ENCODE measurements at regions not wholly inside any gene's neighbourhood (a gene's known extent, or its start where the extent isn't known, plus 50 kb on each side); places are given as distances from the start of the nearest gene placed in this dataset.

- Histone ChIP-seq H3K36me3 (no peaks in the 10 kb centered on the region), H3K27ac (no peak overlapping the region), H3K27me3 (replicated peaks; ENCODE audit: insufficient read depth) (no peaks in the 10 kb centered on the region), H3K4me3 (no peak overlapping the region), H3K9me3 (no peaks in the 10 kb centered on the region), H3K4me1 (ENCODE audit: control insufficient read depth in 1 of 2, low read depth in 2 of 2) (no peaks in the 10 kb centered on the region)
- DNase-seq (ENCODE audit: low spot score) (no peak), ATAC-seq (ENCODE audit: insufficient number of reproducible peaks, low FRiP score, low read depth) (no peak)
- TF ChIP-seq, protein P1, sequence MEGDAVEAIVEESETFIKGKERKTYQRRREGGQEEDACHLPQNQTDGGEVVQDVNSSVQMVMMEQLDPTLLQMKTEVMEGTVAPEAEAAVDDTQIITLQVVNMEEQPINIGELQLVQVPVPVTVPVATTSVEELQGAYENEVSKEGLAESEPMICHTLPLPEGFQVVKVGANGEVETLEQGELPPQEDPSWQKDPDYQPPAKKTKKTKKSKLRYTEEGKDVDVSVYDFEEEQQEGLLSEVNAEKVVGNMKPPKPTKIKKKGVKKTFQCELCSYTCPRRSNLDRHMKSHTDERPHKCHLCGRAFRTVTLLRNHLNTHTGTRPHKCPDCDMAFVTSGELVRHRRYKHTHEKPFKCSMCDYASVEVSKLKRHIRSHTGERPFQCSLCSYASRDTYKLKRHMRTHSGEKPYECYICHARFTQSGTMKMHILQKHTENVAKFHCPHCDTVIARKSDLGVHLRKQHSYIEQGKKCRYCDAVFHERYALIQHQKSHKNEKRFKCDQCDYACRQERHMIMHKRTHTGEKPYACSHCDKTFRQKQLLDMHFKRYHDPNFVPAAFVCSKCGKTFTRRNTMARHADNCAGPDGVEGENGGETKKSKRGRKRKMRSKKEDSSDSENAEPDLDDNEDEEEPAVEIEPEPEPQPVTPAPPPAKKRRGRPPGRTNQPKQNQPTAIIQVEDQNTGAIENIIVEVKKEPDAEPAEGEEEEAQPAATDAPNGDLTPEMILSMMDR (IDR thresholded peaks at IDR 0.05): no peak
Measured at GRCh38 chr14:43894534-43894933, 612.5 kb downstream of the FSCB start.

- no peaks in the 10 kb centered on the region for H3K4me1 ChIP-seq (ENCODE audit: control insufficient read depth in 1 of 2, low read depth in 2 of 2)
- DNase-seq (ENCODE audit: low spot score) (no peak), ATAC-seq (ENCODE audit: insufficient number of reproducible peaks, low FRiP score, low read depth) (no peak)
- no peaks in the 10 kb centered on the region for H3K9me3 ChIP-seq
- H3K4me3 ChIP-seq: no peak overlapping the region
- TF ChIP-seq, protein P1 (IDR thresholded peaks at IDR 0.05): no peak
- H3K27me3 ChIP-seq (replicated peaks; ENCODE audit: insufficient read depth): no peaks in the 10 kb centered on the region
- H3K36me3 ChIP-seq: no peaks in the 10 kb centered on the region
- no peak overlapping the region for H3K27ac ChIP-seq
Measured at GRCh38 chr14:43887523-43887922, 619.6 kb downstream of the FSCB start.

DNA sequence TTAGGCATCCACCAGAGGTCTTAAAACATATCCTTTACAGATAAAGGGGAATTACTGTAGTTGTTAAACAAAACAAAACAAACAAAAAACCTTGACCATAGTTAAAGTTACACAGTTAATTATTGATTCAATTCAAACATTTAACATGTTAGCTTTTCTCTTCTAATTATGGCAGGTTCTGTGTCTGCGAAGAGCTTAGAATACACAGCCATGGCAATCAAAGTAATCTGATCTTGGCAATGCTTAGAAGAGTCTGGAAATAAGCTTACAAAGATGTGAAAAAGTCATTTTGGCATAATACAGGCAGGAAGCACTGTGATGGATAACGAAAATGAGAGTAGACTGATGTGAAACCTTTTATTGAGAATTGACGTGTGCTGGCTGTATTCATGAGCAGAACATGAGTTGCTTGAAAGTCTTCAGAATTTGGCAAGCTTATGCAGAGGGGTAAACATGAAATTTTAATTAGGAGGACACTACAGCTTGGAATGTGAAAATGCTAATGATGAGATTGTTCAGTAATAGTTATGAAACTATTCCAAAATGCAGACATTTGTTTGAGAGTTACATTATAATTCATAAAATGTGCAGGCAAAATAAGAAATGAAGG lies 629.6 kb downstream of the FSCB start:
- H3K36me3 ChIP-seq: no peaks in the 10 kb centered on the region
- no peaks in the 10 kb centered on the region for H3K9me3 ChIP-seq
- ATAC-seq (ENCODE audit: insufficient number of reproducible peaks, low FRiP score, low read depth) (no peak), DNase-seq (ENCODE audit: low spot score) (no peak)
- H3K4me1 ChIP-seq (ENCODE audit: control insufficient read depth in 1 of 2, low read depth in 2 of 2): no peaks in the 10 kb centered on the region
- no peak overlapping the region for H3K4me3 ChIP-seq
- H3K27me3 ChIP-seq (replicated peaks; ENCODE audit: insufficient read depth): no peaks in the 10 kb centered on the region
- TF ChIP-seq, protein P1 (IDR thresholded peaks at IDR 0.05): no peak
- no peak overlapping the region for H3K27ac ChIP-seq

- no peak for DNase-seq (ENCODE audit: low spot score)
- no peak overlapping the region for H3K4me3 ChIP-seq
- H3K36me3 ChIP-seq: no peaks in the 10 kb centered on the region
- H3K9me3 ChIP-seq: no peaks in the 10 kb centered on the region
- TF ChIP-seq, protein P1 (IDR thresholded peaks at IDR 0.05): no peak
- no peaks in the 10 kb centered on the region for H3K27me3 ChIP-seq (replicated peaks; ENCODE audit: insufficient read depth)
- no peaks in the 10 kb centered on the region for H3K4me1 ChIP-seq (ENCODE audit: control insufficient read depth in 1 of 2, low read depth in 2 of 2)
- no peak overlapping the region for H3K27ac ChIP-seq
- no peak for ATAC-seq (ENCODE audit: insufficient number of reproducible peaks, low FRiP score, low read depth)
Measured at GRCh38 chr14:43872752-43873655, 634.1 kb downstream of the FSCB start.

DNA sequence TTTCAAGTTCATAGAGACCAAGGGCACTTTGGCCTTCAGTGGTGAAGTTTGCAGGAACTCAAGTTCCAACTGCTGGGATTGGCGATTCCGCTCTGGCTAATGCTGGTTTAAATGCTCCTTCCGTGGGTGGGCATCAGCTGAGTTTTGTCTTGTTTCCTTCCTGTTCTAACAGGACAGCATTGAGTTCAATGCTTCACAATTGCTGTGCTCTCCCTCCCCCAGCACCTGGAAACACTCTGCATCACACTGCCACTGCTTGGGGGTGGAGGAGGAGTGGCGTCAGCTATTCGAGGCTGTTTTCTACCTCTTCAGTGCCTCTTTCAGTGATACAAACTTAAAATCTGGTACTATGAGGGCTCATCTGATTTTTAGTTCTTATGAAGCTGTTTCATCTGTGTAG lies 634.9 kb downstream of the FSCB start:
- Histone ChIP-seq H3K27me3 (replicated peaks; ENCODE audit: insufficient read depth) (no peaks in the 10 kb centered on the region), H3K4me1 (ENCODE audit: control insufficient read depth in 1 of 2, low read depth in 2 of 2) (no peaks in the 10 kb centered on the region), H3K36me3 (no peaks in the 10 kb centered on the region), H3K9me3 (no peaks in the 10 kb centered on the region), H3K4me3 (no peak overlapping the region), H3K27ac (no peak overlapping the region)
- DNase-seq (ENCODE audit: low spot score) (no peak), ATAC-seq (ENCODE audit: insufficient number of reproducible peaks, low FRiP score, low read depth) (no peak)
- TF ChIP-seq, protein P1 (IDR thresholded peaks at IDR 0.05): no peak

Measured in thoracic aorta (tissue), 2 donors.